ENCODE measurements at regions not wholly inside any gene's neighbourhood (a gene's known extent, or its start where the extent isn't known, plus 50 kb on each side); places are given as distances from the start of the nearest gene placed in this dataset.
"Not testable (repeated sequence)": the region's sequence is repeated elsewhere in the genome, so short reads cannot be mapped to it uniquely, and the experiment has no call there.

DNA sequence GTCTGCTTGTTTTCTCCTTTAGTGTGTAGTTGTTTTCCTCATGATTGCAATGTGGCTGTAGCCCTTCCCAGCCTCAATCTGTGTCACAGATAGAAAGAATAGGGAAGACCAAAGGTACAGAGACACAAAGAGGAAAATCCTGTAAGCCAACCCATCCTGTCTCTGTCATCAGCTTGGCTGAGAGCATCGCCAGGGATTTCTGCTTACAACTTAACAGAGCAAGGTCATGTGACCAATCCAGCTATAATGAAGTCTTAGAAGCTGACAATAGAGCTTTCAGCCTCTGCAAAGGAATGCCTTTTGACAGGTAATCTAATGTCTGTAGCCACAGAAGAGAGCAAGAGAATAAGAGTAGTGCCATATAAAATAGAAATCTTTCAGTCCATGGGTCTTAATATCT is 1598.0 kb upstream of the AGA start:
- DNase-seq = no peak

GRCh38 chr4:179048839-179049453 is 1606.7 kb upstream of the AGA start:
- DNase-seq = no peak

DNA sequence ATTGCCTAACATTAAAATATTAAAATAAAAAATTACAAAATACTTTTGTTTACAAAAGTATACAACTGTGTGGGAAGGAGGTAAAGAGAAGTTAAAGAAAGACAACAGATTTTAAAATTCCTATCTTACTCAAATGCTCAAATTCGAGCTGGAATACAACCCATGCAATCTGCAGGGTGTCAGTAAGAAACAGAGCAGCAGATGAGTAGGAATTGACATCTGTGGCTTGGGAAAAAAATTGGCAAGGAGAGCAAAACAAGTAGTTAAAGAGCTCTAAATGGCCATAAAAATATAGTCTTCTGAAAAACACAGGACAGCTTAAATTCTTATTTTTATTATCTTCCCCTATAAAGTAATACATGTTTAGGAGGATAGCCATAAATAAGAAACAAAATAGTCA is 1609.0 kb upstream of the AGA start:
- DNase-seq = no peak

DNA sequence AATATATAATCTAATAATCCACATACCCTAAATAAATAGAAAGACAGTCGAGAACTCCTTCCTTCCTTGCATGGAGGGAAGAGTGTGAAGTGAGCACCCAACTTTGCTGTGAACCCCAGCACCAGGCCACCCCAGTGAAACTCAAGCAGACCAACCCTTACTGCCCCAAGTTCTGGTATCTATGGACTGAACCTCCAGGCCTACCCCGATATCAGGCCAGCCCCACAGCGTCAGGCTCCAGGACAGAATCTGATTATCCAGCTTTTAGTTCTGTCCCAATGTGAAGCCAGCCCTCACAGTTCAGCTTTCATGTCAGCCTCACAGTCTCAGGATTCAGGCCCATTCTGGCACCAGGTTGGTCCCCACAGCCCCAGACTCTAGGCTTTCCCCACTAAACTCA is 1617.2 kb upstream of the AGA start:
- no peak for DNase-seq

DNA sequence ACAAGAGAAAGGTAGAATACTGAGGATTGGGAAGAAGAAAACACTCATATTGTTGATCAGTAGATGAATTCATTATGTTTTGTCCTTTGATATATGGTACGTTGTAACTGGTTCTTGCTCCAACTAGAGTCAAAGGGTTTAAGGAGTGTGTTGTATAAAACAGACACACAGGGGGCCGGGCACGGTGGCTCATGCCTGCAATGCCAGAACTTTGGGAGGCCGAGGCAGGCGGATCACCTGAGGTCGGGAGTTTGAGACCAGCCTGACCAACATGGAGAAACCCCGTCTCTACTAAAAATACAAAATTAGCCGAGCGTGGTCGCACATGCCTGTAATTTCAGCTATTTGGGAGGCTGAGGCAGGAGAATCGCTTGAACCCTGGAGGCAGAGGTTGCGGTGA is 1624.0 kb upstream of the AGA start:
- not testable (repeated sequence) for DNase-seq

DNA sequence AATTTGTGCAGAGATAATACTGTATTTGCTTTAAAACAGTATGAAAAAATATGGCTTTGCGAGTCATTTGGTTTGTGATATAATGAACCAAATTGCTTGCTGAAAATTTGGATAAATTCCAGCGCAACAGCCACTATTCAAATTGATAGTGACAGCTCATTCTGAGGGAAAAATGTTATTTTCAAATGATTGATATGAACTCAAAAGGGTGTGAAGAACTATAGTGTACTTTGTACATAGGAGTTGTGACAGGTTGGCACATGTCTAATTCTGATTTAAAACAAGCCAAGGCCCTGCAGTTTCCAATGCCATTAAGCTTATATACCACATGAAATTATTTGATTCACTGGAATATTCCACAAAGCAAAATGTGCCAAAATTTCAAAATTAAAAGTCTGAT is 1628.9 kb upstream of the AGA start:
- DNase-seq = no peak

DNA sequence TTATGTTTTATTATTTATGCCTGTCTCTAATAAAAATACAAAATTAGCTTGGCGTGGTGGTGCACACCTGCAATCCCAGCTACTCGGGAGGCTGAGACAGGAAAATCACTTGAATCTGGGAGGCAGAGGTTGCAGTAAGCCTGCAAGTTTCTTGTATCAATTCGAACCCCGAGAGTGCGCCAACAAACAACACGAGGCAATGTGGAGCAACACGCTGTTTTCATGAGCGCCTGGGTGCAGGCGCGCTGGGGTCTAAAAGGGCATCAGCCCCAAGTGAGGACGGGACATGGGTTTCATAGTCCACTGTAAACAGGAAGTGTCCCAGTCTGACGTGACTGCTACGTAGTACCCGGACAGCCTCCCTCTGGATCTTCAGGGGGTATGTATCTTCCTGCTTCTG is 1634.6 kb upstream of the AGA start:
- no peak for DNase-seq

GRCh38 chr4:179095585-179096221 is 1653.5 kb upstream of the AGA start:
- peak; percentile 2 for DNase-seq

DNA sequence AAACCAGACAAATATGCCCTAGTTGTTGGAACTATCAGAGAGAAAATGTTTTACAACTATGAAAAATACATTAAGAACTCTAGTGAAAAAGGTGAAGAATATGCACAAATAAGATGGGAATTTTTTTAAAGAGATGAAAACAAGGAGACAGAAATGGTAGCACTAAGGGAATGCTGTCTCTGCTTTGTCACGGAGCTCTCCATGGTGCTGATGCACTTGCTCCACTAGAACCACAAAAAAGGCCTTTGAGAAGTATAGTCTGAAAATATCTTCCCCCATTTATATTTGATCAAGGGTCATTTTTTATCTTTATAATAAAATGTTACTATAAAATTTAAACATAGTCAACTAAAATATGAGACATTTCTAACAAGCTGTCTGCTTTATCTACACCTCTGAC is 1655.5 kb upstream of the AGA start:
- DNase-seq = no peak

GRCh38 chr4:179110356-179110755 is 1668.1 kb upstream of the AGA start:
- DNase-seq = peak; percentile 75

- DNase-seq = no peak
Measured at GRCh38 chr4:179110816-179111215, 1668.6 kb upstream of the AGA start.

GRCh38 chr4:179112441-179113170 is 1670.4 kb upstream of the AGA start:
- peak; percentile 4 for DNase-seq

GRCh38 chr4:179114615-179115014 is 1672.4 kb upstream of the AGA start:
- no peak for DNase-seq

- DNase-seq = no peak
Measured at GRCh38 chr4:179116011-179116410, 1673.8 kb upstream of the AGA start.

DNA sequence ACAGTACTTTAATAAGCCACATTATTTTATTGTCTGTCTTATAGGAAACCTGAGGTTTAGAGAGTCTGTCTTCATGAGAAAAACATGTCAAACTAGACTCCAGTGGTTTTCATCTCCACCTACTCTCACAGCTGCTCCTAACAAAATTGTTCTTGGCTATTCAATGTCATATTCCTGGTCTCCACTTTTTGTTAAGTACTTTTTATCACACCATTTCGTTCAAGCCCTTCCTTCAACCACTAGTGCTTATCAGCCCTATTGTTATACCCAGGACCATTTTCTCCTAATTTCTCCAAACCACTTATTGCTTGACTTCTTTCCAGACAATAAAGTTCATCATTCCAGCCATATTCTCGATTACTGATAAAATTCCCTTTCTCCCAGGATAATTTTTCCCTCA is 1674.3 kb upstream of the AGA start:
- no peak for DNase-seq

GRCh38 chr4:179123084-179123483 is 1680.8 kb upstream of the AGA start:
- DNase-seq = no peak

DNA sequence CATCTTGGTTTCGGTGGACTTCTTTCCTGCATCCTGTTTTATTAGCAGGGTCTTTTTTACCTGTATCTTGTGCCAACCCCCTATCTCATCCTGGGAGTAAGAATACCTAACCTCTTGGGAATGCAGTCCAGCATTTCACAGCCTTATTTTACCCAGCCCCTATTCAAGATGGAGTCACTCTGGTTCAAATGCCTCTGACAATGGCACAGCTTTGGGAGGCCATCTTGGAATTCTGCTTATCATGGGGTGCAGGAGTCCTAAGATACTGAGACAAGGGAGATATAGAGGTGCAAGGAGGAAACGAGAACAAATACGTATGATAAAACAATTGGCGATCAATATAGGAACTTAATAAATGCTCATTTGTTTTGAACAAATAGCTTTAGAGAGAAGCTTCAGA is 1682.2 kb upstream of the AGA start:
- no peak for DNase-seq

- DNase-seq = no peak
Measured at GRCh38 chr4:179124957-179125356, 1682.7 kb upstream of the AGA start.

DNA sequence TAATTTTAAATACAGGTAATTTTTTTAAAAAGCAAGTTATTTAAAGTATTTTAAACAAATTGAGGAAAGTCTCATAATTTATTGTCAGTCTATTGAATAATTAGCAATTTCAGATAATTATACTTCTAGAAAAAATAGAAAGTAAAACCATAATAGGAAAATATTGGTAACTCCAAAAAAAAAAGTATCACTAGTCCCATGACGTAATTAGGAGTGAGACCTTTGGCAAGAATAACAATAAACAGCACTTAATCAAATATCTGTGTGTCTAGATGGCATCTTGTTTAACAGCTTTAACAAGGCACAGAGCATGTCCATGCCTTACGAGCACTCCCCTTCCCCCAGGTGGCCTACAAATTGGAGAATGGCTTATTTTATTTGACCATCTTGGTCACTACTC is 1683.6 kb upstream of the AGA start:
- no peak for DNase-seq

DNA sequence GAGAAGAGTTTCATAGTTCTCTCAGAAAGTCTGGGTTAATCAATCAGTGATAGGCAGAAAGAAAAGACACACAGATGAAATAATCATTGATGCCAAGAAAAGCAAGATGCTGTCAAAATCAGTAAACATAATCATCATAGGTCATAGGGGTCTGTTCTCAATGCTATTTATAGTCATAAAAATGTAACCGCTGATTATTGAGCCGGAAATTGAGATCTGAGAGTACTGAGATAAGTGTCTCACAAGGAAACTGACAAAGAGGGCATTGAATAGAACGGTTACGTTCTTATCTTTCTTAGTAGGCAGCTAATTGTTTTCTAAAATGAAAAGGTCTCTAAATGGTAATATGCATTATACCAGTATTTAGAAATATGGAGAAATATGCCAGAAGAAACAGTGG is 1686.1 kb upstream of the AGA start:
- DNase-seq = no peak

DNA sequence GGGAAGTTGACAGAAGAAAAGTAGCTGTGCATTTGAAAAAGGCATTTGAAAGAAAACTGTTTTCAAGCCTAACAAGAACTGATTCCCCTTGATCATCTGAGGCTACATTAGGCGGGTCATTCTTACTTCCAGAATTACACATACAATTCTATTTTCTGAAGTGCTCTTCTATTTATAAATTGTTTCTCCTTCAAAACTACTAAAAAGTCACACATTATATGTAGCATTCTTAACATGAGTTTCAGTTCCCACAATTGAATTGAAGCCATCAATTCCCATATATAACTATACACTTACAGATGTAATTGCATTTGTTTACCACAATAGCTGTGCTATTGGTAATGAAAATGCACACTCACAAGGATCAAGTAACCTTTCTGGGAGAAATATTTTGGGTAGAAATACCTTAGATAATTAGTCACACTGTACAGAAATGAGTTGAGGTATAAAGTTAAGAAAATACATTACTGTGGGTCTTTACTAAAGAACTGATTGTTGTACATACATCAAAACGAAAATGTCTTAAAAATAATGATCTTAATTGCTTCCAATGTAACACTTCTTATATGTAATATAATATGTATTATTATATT is 1688.0 kb upstream of the AGA start:
- DNase-seq = no peak

DNA sequence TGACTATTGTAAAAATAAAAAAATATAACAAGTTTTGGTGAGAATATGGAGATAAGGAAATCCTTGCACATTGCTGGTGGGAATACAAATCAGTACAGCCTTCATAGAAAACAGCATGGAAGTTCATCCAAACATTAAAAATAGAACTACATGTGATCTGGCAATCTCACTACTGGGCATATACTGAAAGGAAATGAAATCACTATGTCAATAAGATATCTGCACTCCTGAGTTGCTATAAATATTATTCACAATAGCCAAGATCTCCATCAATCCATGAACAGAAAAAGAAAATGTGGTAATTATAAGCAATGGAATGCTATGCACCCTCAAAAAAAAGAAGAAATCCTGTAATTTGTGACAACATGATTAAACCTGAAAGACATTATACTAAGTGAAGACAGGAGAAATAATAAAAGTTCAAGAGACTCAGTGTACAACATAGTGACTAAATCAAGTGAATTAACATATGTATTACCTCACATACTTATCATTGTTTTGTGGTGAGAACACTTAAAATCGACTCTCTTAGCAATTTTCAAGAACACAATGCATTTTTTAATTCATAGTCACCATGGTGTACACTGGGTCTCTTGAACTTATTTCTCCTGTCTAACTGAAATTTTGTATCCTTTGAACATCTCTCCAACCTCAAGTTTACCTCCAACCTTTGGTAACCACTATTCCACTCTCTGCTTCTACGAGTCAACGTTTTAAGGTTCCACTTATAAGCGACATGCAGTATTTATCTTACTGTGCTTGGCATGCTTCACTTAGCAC is 1703.7 kb upstream of the AGA start:
- peak; percentile 9 for DNase-seq

- no peak for DNase-seq
Measured at GRCh38 chr4:179151770-179152169, 1709.5 kb upstream of the AGA start.

Measured in fibroblast of skin of right quadriceps (primary cell).